ENCODE measurements at regions not wholly inside any gene's neighbourhood (a gene's known extent, or its start where the extent isn't known, plus 50 kb on each side); places are given as distances from the start of the nearest gene placed in this dataset.
A peak's percentile ranks its signal among the peaks of the same experiment; 100 is the strongest.

GRCh38 chr6:66772800-66773199 lies 1065.8 kb upstream of the EYS start:
- TF ChIP-seq POLR2AphosphoS5 (IDR thresholded peaks at IDR 0.05; ENCODE audit: low read depth, low read length) (peak; percentile 40; the same call in 1 of the 2 replicates), TAF1 (IDR thresholded peaks at IDR 0.05; ENCODE audit: borderline replicate concordance, insufficient read depth, low read length) (peak; percentile 48; the same call in 1 of the 2 replicates), FOXP2 (optimal IDR thresholded peaks at IDR 0.05; ENCODE audit: borderline replicate concordance, extremely low read depth, extremely low read length, insufficient read depth) (no peak), SIN3A (IDR thresholded peaks at IDR 0.05; ENCODE audit: borderline replicate concordance, insufficient read depth, low read length) (no peak), REST (IDR thresholded peaks at IDR 0.05; ENCODE audit: insufficient read depth in 1 of 2, low read depth in 2 of 2, low read length in 2 of 2) (peak in 1 of 2 experiments; percentile 66; a peak in 1 of 4 replicates)

GRCh38 chr6:66771626-66772025 lies 1064.6 kb upstream of the EYS start:
- TF ChIP-seq REST (IDR thresholded peaks at IDR 0.05; ENCODE audit: insufficient read depth in 1 of 2, low read depth in 2 of 2, low read length in 2 of 2) (no peak), SIN3A (IDR thresholded peaks at IDR 0.05; ENCODE audit: borderline replicate concordance, insufficient read depth, low read length) (0 out of 2 replicates have a peak, but pooled peaks have one; percentile 12)

GRCh38 chr6:66751630-66752029 lies 1044.6 kb upstream of the EYS start:
- no peak for TF ChIP-seq TAF1 (IDR thresholded peaks at IDR 0.05; ENCODE audit: borderline replicate concordance, insufficient read depth, low read length)
- TF ChIP-seq SIN3A (IDR thresholded peaks at IDR 0.05; ENCODE audit: borderline replicate concordance, insufficient read depth, low read length) = no peak
- TF ChIP-seq POLR2AphosphoS5 (IDR thresholded peaks at IDR 0.05; ENCODE audit: low read depth, low read length) = no peak
- no peak for TF ChIP-seq FOXP2 (optimal IDR thresholded peaks at IDR 0.05; ENCODE audit: borderline replicate concordance, extremely low read depth, extremely low read length, insufficient read depth)
- TF ChIP-seq REST (IDR thresholded peaks at IDR 0.05; ENCODE audit: insufficient read depth in 1 of 2, low read depth in 2 of 2, low read length in 2 of 2) = no peak

- TF ChIP-seq TAF1 (IDR thresholded peaks at IDR 0.05; ENCODE audit: borderline replicate concordance, insufficient read depth, low read length) = no peak
- no peak for TF ChIP-seq REST (IDR thresholded peaks at IDR 0.05; ENCODE audit: insufficient read depth in 1 of 2, low read depth in 2 of 2, low read length in 2 of 2)
- TF ChIP-seq FOXP2 (optimal IDR thresholded peaks at IDR 0.05; ENCODE audit: borderline replicate concordance, extremely low read depth, extremely low read length, insufficient read depth) = no peak
- TF ChIP-seq POLR2AphosphoS5 (IDR thresholded peaks at IDR 0.05; ENCODE audit: low read depth, low read length) = no peak
- TF ChIP-seq SIN3A (IDR thresholded peaks at IDR 0.05; ENCODE audit: borderline replicate concordance, insufficient read depth, low read length) = no peak
These were observed 1033.3 kb upstream of the EYS start for GRCh38 chr6:66740346-66740745.
